GM12878 (cell line): ENCODE measurements at regions not wholly inside any gene's neighbourhood (a gene's known extent, or its start where the extent isn't known, plus 50 kb on each side); places are given as distances from the start of the nearest gene placed in this dataset.

Source experiments
- ATAC-seq: fragments of 200-7000 bp; cut with Tn5 transposase; 3 replicates; pipeline ENCODE4 v1.9.1; 2020; ENCODE audit warnings: mild to moderate bottlenecking, moderate library complexity
- BruUV-seq: library from RNA; stranded (reverse); fragments of 400-500 nt; replicated peaks from 2 replicates; lab custom pipeline; 2021; lab: Mats Ljungman, UMichigan
- CTCF ChIA-PET: fragments of 300-600 bp; sonication (Branson Sonifier 250); formaldehyde crosslinking; extraction: SDS; loops from one replicate; lab custom pipeline; 2021; ENCODE audit warnings: inconsistent platforms; lab: Yijun Ruan, JAX
- POLR2A ChIA-PET: fragments of 350-600 bp; formaldehyde crosslinking; extraction: SDS; loops from one replicate; lab custom pipeline; 2021; ENCODE audit warnings: inconsistent platforms; lab: Charles Lee
- RAD21 ChIA-PET: fragments of 300-600 bp; sonication (Branson Sonifier 250); formaldehyde crosslinking; loops from one replicate; lab custom pipeline; 2023; ENCODE audit warnings: antibody characterized with exemption; ENCODE audit not compliant: unreplicated experiment; lab: Charles Lee
- SMC1A ChIA-PET: fragments of 300-600 bp; sonication (Branson Sonifier 250); formaldehyde crosslinking; loops from one replicate; lab custom pipeline; 2023; ENCODE audit not compliant: unreplicated experiment, uncharacterized antibody; lab: Charles Lee
- DNase-seq: peaks from one replicate; pipeline ENCODE4 v3.0.0-alpha.2; 2011; ENCODE audit warnings: low read depth, low spot score
- FAIRE-seq: peaks from 3 replicates; lab custom pipeline; 2011; peaks lifted over from hg19 to GRCh38; lab: Jason Lieb, UNC
- H2AFZ ChIP-seq: 2 replicates; pipeline ENCODE4 v1.6.0; 2011; ENCODE audit warnings: low read depth, low read length, control low read depth; ENCODE audit not compliant: control insufficient read depth
- H3K27ac ChIP-seq: 2 replicates; pipeline ENCODE4 v1.5.1; 2011; ENCODE audit warnings: control low read depth; ENCODE audit not compliant: control insufficient read depth, insufficient read depth
- H3K27me3 ChIP-seq, 2 experiments: replicated peaks in 1 of 2; 2 replicates each; pipeline versions ENCODE4 v1.6.0 to v1.6.1; 2011; ENCODE audit warnings: low read length in 1 of 2; ENCODE audit not compliant: control insufficient read depth in 2 of 2, insufficient read depth in 2 of 2
- H3K36me3 ChIP-seq, 2 experiments: 2 replicates each; pipeline ENCODE4 v1.5.1; 2011; ENCODE audit warnings: low read length in 1 of 2; ENCODE audit not compliant: control insufficient read depth in 2 of 2, insufficient read depth in 2 of 2
- H3K4me1 ChIP-seq: 2 replicates; pipeline ENCODE4 v1.6.1; 2011; ENCODE audit warnings: mild to moderate bottlenecking, low read length, moderate library complexity, mixed read lengths; ENCODE audit not compliant: control insufficient read depth, insufficient read depth
- H3K4me2 ChIP-seq: 2 replicates; pipeline ENCODE4 v1.6.0; 2011; ENCODE audit warnings: control low read depth; ENCODE audit not compliant: control insufficient read depth, insufficient read depth
- H3K4me3 ChIP-seq: fragments of 200-600 bp; sonication (generic); 2 replicates; pipeline ENCODE4 v1.5.1; 2016
- H3K79me2 ChIP-seq: 2 replicates; pipeline ENCODE4 v1.6.0; 2011; ENCODE audit warnings: low read length; ENCODE audit not compliant: control insufficient read depth, insufficient read depth
- H3K9ac ChIP-seq: 2 replicates; pipeline ENCODE4 v1.8.0; 2011; ENCODE audit warnings: low read length, control low read depth, mixed read lengths; ENCODE audit not compliant: control insufficient read depth, insufficient read depth
- H3K9me3 ChIP-seq: replicated peaks from 3 replicates; pipeline ENCODE4 v1.5.1; 2011; ENCODE audit warnings: mild to moderate bottlenecking, low read length; ENCODE audit not compliant: control insufficient read depth, insufficient read depth
- H4K20me1 ChIP-seq: 2 replicates; pipeline ENCODE4 v1.6.0; 2011; ENCODE audit not compliant: control insufficient read depth, insufficient read depth
- EED ChIP-seq: sonication (generic); IDR thresholded peaks from 2 replicates; pipeline ENCODE4 v1.6.1; 2016; ENCODE audit warnings: antibody characterized with exemption, low read depth
- EZH2 ChIP-seq: IDR thresholded peaks from 2 replicates; pipeline ENCODE4 v1.6.1; 2012; ENCODE audit warnings: low read depth, mild to moderate bottlenecking, control low read depth, inconsistent platforms, low read length, borderline replicate concordance; ENCODE audit not compliant: control insufficient read depth
- HCFC1 ChIP-seq: fragments of 150-350 bp; IDR thresholded peaks from 2 replicates; pipeline ENCODE4 v1.6.1; 2014; ENCODE audit warnings: low read length
- MEF2B ChIP-seq: fragments of 450-650 bp; IDR thresholded peaks from 2 replicates; pipeline ENCODE4 v1.6.1; 2018; ENCODE audit warnings: mild to moderate bottlenecking, moderate library complexity; ENCODE audit not compliant: partially characterized antibody, poor library complexity, severe bottlenecking
- MLLT1 ChIP-seq: fragments of 450-650 bp; IDR thresholded peaks from 2 replicates; pipeline ENCODE4 v1.6.1; 2016; ENCODE audit warnings: mild to moderate bottlenecking
- MYC ChIP-seq: IDR thresholded peaks from 2 replicates; pipeline ENCODE4 v1.6.1; 2011; ENCODE audit warnings: mild to moderate bottlenecking, low read length, moderate library complexity, inconsistent platforms; ENCODE audit not compliant: insufficient read depth, insufficient replicate concordance, insufficient read length, severe bottlenecking
- NFYA ChIP-seq: IDR thresholded peaks from 2 replicates; pipeline ENCODE4 v1.6.1; 2011; ENCODE audit warnings: low read depth, mild to moderate bottlenecking, low read length, improper control_type of control experiment, borderline replicate concordance
- POU2F2 ChIP-seq: IDR thresholded peaks from 3 replicates; pipeline ENCODE4 v1.6.1; 2011; ENCODE audit warnings: low read depth, mild to moderate bottlenecking, low read length, borderline replicate concordance
- RCOR1 ChIP-seq: conservative IDR thresholded peaks from 2 replicates; pipeline ENCODE4 v1.6.1; 2012; ENCODE audit warnings: low read depth, low read length, improper control_type of control experiment
- SMAD1 ChIP-seq: fragments of 450-650 bp; IDR thresholded peaks from 2 replicates; pipeline ENCODE4 v1.6.1; 2018; ENCODE audit warnings: mild to moderate bottlenecking, low read depth; ENCODE audit not compliant: partially characterized antibody
- SPI1 ChIP-seq: IDR thresholded peaks from 2 replicates; pipeline ENCODE4 v1.6.1; 2011; ENCODE audit warnings: low read depth, mild to moderate bottlenecking, low read length, moderate library complexity, borderline replicate concordance; ENCODE audit not compliant: insufficient read depth
- TCF7 ChIP-seq: IDR thresholded peaks from 2 replicates; pipeline ENCODE4 v1.6.1; 2014; ENCODE audit warnings: antibody characterized with exemption, borderline replicate concordance
- ZSCAN29 ChIP-seq: fragments of 450-650 bp; IDR thresholded peaks from 2 replicates; pipeline ENCODE4 v1.6.1; 2017; ENCODE audit warnings: mild to moderate bottlenecking, moderate library complexity
- ZZZ3 ChIP-seq: IDR thresholded peaks from 2 replicates; pipeline ENCODE4 v1.6.1; 2011; ENCODE audit warnings: low read depth; ENCODE audit not compliant: control insufficient read depth, insufficient read length
- WGBS: methylation state at CpG from one replicate; pipeline ENCODE4 v1.1.6; 2016; ENCODE audit warnings: low lambda C conversion rate; ENCODE audit not compliant: insufficient replicate concordance, insufficient coverage; ENCODE audit errors: missing lambda C conversion rate; 5-methylcytosine and 5-hydroxymethylcytosine counted together
- in situ Hi-C: fragments of 300-500 bp; cut with MboI; formaldehyde crosslinking; loops from 9 replicates; pipeline ENCODE4 v1.14.3; 2018; ENCODE audit warnings: mixed read lengths
- intact Hi-C: fragments of 100-400 bp; cut with micrococcal nuclease; formaldehyde crosslinking; loops from one replicate; pipeline ENCODE4 v1.14.2; 2022; ENCODE audit not compliant: unreplicated experiment
- TF ChIP-seq, protein P1 (sequence below): fragments of 450-650 bp; formaldehyde crosslinking; IDR thresholded peaks from 2 replicates; pipeline ENCODE4 v1.4.0; 2022; ENCODE audit warnings: mild to moderate bottlenecking, moderate library complexity
- TF ChIP-seq, protein P2 (sequence below): fragments of 450-650 bp; formaldehyde crosslinking; IDR thresholded peaks from 2 replicates; pipeline ENCODE4 v1.5.0; 2022; ENCODE audit warnings: mild to moderate bottlenecking, missing genetic modification characterization

DNA sequence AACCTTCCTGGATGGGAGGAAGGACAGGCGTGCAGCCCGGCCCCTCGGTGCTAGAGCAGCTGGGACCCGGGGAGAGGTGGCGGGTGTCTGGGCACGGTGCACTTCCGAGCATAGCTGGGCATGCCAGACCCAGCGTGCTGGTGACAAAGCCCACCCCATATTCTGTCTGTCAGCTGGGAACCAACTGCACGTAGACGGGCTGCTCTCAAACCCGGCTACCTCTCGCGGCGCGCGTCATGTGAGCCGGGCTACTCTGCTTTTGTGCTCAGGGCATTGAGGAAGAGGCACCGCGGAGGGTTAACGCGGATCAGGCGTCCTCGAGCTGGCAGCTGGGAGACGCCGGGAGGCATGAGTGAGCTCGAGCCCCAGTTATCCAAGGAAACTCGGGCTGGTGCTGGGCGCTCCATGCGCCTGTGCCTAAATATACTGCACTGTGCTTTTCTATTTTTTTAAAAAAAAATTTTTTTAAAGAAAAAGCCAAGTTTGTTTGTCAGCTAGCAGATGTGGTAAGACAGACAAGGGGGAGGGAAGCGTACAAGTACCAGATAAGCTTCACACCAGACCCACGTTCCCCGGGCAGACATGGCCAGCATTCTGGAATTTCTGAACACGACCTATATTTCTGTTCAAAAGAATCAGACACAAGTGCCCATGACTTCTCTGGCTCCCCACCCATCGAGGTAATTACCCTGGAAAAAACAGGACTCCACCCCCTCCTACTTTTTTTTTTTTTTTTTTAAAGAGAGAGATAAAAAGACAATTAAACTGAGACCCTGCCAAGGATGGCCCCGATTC lies 425.6 kb downstream of the SHANK2 start:
- no peak for ATAC-seq
- H3K4me2 ChIP-seq: no peak overlapping the region
- WGBS: under 1% methylated on average over 34 of the region's 35 CpGs
- DNase-seq: no peak
- no TSS peak for BruUV-seq
- H2AFZ ChIP-seq: no peak overlapping the region
- CTCF ChIA-PET: interaction anchor here (1.1 kb wide), 1 partner anchor 11 kb away, joined by 3 read pairs; no protein-coding TSS in a partner anchor
- SMC1A ChIA-PET: no interaction called here
- H3K27me3 ChIP-seq: peaks cover 4% of the 10 kb centered on the region in 2 experiments
- POLR2A ChIA-PET: no interaction called here
- no peaks in the 10 kb centered on the region for H4K20me1 ChIP-seq
- no peak overlapping the region for H3K9ac ChIP-seq
- no peaks in the 10 kb centered on the region for H3K9me3 ChIP-seq
- H3K27ac ChIP-seq: no peak overlapping the region
- H3K36me3 ChIP-seq: no peaks in the 10 kb centered on the region
- no peak overlapping the region for H3K4me3 ChIP-seq
- in situ Hi-C loops: no loop called here
- RAD21 ChIA-PET: no interaction called here
- H3K79me2 ChIP-seq: no peaks in the 10 kb centered on the region
- H3K4me1 ChIP-seq: no peaks in the 10 kb centered on the region
- intact Hi-C loops: no loop called here
- no peak for FAIRE-seq
- TF ChIP-seq EZH2 (no peak), EED (no peak), HCFC1 (no peak), MEF2B (no peak), ZSCAN29 (no peak), MLLT1 (no peak), TCF7 (no peak), POU2F2 (no peak), ZZZ3 (no peak), MYC (no peak), RCOR1 (no peak), NFYA (no peak), SMAD1 (no peak), SPI1 (no peak)
- TF ChIP-seq, protein P1, sequence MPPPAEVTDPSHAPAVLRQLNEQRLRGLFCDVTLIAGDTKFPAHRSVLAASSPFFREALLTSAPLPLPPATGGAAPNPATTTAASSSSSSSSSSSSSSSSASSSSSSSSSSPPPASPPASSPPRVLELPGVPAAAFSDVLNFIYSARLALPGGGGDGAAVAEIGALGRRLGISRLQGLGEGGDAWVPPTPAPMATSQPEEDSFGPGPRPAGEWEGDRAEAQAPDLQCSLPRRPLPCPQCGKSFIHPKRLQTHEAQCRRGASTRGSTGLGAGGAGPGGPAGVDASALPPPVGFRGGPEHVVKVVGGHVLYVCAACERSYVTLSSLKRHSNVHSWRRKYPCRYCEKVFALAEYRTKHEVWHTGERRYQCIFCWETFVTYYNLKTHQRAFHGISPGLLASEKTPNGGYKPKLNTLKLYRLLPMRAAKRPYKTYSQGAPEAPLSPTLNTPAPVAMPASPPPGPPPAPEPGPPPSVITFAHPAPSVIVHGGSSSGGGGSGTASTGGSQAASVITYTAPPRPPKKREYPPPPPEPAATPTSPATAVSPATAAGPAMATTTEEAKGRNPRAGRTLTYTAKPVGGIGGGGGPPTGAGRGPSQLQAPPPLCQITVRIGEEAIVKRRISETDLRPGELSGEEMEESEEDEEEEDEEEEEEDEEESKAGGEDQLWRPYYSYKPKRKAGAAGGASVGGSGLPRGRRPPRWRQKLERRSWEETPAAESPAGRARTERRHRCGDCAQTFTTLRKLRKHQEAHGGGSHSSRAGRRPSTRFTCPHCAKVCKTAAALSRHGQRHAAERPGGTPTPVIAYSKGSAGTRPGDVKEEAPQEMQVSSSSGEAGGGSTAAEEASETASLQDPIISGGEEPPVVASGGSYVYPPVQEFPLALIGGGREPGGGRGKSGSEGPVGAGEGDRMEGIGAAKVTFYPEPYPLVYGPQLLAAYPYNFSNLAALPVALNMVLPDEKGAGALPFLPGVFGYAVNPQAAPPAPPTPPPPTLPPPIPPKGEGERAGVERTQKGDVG (CRISPR knock-in tag): no peak
- TF ChIP-seq, protein P2, sequence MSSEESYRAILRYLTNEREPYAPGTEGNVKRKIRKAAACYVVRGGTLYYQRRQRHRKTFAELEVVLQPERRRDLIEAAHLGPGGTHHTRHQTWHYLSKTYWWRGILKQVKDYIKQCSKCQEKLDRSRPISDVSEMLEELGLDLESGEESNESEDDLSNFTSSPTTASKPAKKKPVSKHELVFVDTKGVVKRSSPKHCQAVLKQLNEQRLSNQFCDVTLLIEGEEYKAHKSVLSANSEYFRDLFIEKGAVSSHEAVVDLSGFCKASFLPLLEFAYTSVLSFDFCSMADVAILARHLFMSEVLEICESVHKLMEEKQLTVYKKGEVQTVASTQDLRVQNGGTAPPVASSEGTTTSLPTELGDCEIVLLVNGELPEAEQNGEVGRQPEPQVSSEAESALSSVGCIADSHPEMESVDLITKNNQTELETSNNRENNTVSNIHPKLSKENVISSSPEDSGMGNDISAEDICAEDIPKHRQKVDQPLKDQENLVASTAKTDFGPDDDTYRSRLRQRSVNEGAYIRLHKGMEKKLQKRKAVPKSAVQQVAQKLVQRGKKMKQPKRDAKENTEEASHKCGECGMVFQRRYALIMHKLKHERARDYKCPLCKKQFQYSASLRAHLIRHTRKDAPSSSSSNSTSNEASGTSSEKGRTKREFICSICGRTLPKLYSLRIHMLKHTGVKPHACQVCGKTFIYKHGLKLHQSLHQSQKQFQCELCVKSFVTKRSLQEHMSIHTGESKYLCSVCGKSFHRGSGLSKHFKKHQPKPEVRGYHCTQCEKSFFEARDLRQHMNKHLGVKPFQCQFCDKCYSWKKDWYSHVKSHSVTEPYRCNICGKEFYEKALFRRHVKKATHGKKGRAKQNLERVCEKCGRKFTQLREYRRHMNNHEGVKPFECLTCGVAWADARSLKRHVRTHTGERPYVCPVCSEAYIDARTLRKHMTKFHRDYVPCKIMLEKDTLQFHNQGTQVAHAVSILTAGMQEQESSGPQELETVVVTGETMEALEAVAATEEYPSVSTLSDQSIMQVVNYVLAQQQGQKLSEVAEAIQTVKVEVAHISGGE (CRISPR knock-in tag): no peak
